OCI-LY1 (cell line): ENCODE measurements at regions not wholly inside any gene's neighbourhood (a gene's known extent, or its start where the extent isn't known, plus 50 kb on each side); places are given as distances from the start of the nearest gene placed in this dataset.

Experiments used
- EZH2 ChIP-seq: fragments of 200-600 bp; sonication (generic), shearing (Covaris generic); IDR thresholded peaks from 2 replicates; pipeline ENCODE4 v1.8.0; 2017; ENCODE audit warnings: borderline replicate concordance, mixed run types, mild to moderate bottlenecking, antibody characterized with exemption, low read length, moderate library complexity, mixed read lengths
- TF ChIP-seq, protein P1 (sequence below): fragments of 200-600 bp; sonication (generic), shearing (Covaris generic); IDR thresholded peaks from 2 replicates; pipeline ENCODE4 v1.5.1; 2017; ENCODE audit warnings: mild to moderate bottlenecking, antibody characterized with exemption, low read length, moderate library complexity, mixed read lengths

DNA sequence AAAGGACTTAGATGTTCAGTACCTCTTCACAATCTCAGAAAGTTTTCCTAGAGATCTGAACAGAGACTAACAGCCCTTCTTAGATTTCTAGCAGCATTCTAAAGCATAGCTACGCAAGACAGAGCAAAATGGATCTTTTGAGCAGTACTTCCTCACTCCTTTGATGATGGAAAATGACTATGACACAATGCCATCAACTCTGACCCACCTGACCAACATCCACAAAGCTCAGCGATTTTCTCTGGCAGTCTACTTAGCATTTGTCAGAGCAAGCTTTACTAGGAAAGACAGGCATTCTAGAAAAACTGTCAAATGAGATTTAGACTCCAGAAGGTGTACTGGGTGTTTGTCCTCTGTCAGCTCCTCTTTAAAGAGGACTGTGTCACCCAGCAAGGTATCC, 180.9 kb upstream of the ACVR2A start:
- TF ChIP-seq, protein P1, sequence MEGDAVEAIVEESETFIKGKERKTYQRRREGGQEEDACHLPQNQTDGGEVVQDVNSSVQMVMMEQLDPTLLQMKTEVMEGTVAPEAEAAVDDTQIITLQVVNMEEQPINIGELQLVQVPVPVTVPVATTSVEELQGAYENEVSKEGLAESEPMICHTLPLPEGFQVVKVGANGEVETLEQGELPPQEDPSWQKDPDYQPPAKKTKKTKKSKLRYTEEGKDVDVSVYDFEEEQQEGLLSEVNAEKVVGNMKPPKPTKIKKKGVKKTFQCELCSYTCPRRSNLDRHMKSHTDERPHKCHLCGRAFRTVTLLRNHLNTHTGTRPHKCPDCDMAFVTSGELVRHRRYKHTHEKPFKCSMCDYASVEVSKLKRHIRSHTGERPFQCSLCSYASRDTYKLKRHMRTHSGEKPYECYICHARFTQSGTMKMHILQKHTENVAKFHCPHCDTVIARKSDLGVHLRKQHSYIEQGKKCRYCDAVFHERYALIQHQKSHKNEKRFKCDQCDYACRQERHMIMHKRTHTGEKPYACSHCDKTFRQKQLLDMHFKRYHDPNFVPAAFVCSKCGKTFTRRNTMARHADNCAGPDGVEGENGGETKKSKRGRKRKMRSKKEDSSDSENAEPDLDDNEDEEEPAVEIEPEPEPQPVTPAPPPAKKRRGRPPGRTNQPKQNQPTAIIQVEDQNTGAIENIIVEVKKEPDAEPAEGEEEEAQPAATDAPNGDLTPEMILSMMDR: no peak
- no peak for TF ChIP-seq EZH2
